WERI-Rb-1 (cell line): ENCODE measurements at regions not wholly inside any gene's neighbourhood (a gene's known extent, or its start where the extent isn't known, plus 50 kb on each side); places are given as distances from the start of the nearest gene placed in this dataset.
"Not testable (repeated sequence)": the region's sequence is repeated elsewhere in the genome, so short reads cannot be mapped to it uniquely, and the experiment has no call there.

Experiments
- DNase-seq: peaks from one replicate; pipeline ENCODE4 v3.0.0-alpha.2; 2020
- H3K27ac ChIP-seq: fragments of 250-450 bp; sonication (Bioruptor Pico); 2 replicates; pipeline ENCODE4 v1.5.1; 2020; ENCODE audit warnings: mild to moderate bottlenecking, moderate library complexity
- H3K27me3 ChIP-seq: fragments of 250-450 bp; sonication (Bioruptor Pico); 2 replicates; pipeline ENCODE4 v1.5.1; 2021; ENCODE audit warnings: mild to moderate bottlenecking, low read depth, moderate library complexity; ENCODE audit not compliant: insufficient read depth, severe bottlenecking
- H3K36me3 ChIP-seq: fragments of 250-450 bp; sonication (Bioruptor Pico); 2 replicates; pipeline ENCODE4 v1.5.1; 2020; ENCODE audit warnings: mild to moderate bottlenecking, moderate library complexity
- H3K4me3 ChIP-seq: 2 replicates; pipeline ENCODE4 v1.5.1; 2011; ENCODE audit warnings: low read depth, mild to moderate bottlenecking, control low read depth, low read length
- H3K9me3 ChIP-seq: fragments of 250-450 bp; sonication (Bioruptor Pico); 2 replicates; pipeline ENCODE4 v1.5.1; 2021; ENCODE audit warnings: mild to moderate bottlenecking, moderate library complexity; ENCODE audit not compliant: severe bottlenecking
- TF ChIP-seq, protein P1 (sequence below): IDR thresholded peaks from 2 replicates; pipeline ENCODE4 v1.5.1; 2011; ENCODE audit warnings: low read depth, mild to moderate bottlenecking, control low read depth, inconsistent platforms, low read length

DNA sequence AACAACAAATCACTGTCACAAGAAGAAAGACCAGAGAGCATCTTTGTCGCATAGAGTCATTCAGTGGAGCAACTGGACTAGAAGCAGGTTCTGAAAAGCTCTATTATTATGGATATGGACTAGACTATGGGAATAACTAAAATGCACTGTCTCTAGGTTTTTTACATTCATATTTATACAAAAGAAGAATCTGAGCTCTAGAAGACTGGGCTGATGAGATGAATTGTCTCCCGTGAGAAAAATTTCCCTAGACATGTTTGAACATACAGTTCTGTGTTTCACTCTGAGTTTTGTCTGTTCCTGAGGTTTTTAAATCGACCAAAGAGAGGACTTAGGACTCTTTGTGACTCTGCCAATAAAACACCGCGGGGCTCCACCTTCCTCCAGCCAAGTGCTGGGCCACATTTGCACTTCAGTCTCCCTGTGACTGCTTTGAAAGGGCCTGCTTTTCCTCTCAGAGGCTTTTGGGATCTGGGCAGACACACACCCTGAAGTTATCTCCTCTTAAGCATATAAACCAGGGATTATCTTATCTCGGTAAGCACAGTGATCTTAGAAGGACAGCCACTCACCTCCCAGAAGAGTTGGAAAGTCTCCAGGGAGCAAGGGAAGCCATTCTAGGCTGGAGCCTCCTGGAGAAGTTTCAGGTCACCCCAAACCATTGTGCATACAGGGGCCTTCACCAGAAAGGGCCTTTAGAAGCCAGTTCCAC, 101.0 kb upstream of the JCAD start:
- Histone ChIP-seq H3K36me3 (no peaks in the 10 kb centered on the region), H3K9me3 (no peaks in the 10 kb centered on the region), H3K4me3 (no peak overlapping the region), H3K27ac (no peak overlapping the region), H3K27me3 (no peaks in the 10 kb centered on the region)
- DNase-seq, result peak; percentile 32
- TF ChIP-seq, protein P1, sequence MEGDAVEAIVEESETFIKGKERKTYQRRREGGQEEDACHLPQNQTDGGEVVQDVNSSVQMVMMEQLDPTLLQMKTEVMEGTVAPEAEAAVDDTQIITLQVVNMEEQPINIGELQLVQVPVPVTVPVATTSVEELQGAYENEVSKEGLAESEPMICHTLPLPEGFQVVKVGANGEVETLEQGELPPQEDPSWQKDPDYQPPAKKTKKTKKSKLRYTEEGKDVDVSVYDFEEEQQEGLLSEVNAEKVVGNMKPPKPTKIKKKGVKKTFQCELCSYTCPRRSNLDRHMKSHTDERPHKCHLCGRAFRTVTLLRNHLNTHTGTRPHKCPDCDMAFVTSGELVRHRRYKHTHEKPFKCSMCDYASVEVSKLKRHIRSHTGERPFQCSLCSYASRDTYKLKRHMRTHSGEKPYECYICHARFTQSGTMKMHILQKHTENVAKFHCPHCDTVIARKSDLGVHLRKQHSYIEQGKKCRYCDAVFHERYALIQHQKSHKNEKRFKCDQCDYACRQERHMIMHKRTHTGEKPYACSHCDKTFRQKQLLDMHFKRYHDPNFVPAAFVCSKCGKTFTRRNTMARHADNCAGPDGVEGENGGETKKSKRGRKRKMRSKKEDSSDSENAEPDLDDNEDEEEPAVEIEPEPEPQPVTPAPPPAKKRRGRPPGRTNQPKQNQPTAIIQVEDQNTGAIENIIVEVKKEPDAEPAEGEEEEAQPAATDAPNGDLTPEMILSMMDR, result no peak

DNA sequence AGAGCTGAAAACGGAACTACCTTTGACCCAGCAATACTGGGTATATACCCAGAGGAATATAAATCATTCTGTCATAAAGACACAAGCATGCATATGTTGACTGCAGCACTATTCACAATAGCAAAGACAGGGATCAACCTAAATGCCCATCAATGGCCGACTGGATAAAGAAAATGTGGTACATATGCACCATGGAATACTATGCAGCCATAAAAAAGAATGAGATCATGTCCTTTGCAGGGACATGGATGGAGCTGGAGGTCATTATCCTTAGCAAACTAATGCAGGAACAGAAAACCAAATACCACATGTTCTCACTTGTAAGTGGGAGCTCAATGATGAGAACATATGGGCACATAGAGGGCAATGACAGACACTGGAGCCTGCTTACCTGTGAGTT, 100.2 kb upstream of the JCAD start:
- H3K9me3 ChIP-seq, DNase-seq, H3K27me3 ChIP-seq, H3K4me3 ChIP-seq, H3K36me3 ChIP-seq, H3K27ac ChIP-seq: not testable (repeated sequence)

DNA sequence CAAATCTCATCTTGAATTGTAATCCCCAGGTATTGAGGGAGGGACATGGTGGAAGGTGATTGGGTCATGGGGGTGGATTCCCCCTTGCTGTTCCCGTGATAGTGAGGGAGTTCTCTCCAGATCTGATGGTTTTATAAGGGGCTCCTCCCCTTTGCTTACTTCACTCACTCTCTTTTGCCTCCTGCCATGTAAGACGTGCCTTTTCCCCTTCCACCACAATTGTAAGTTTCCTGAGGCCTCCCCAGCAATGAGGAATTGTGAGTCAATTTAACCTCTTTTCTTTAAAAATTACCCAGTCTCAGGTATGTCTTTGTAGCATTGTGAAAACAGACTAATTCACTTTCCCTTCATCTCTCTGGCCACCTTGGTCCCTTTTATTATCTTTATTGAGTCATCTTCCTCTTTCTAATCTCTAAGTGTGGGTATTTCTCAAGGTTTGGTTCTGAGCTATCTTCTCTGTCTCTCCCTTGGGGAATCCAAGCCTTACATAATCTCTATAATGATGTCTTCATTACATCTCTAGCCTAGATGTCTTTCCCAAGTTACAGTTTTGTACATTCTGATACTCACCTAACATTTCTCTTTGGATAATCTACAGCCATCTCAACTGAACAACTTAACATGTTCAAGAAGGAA, 99.1 kb upstream of the JCAD start:
- no peak overlapping the region for H3K4me3 ChIP-seq
- no peaks in the 10 kb centered on the region for H3K27me3 ChIP-seq
- H3K27ac ChIP-seq, result no peak overlapping the region
- TF ChIP-seq, protein P1, result no peak
- no peak for DNase-seq
- H3K36me3 ChIP-seq, result no peaks in the 10 kb centered on the region
- no peaks in the 10 kb centered on the region for H3K9me3 ChIP-seq

DNA sequence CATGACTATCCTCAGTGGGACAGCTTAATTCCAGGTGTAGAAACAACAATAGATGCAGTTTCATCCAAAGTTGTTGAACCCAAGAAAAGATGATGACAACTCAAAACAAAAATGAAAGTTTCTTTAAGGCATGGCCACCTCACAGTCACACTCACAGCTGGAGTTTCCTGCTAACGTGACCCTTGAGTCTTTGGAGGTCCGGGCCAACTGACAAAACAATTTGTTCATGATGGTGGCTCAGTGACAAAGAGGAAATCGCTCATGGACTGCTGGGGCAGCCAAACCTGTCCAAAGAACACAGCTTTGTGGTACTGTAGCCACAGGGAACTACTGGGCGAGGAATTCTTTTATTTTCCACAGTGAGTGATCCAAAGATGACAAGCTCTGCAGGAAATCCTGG, 96.0 kb upstream of the JCAD start:
- TF ChIP-seq, protein P1, result no peak
- DNase-seq, result no peak
- no peaks in the 10 kb centered on the region for H3K27me3 ChIP-seq
- no peak overlapping the region for H3K27ac ChIP-seq
- no peaks in the 10 kb centered on the region for H3K36me3 ChIP-seq
- no peaks in the 10 kb centered on the region for H3K9me3 ChIP-seq
- no peak overlapping the region for H3K4me3 ChIP-seq

DNA sequence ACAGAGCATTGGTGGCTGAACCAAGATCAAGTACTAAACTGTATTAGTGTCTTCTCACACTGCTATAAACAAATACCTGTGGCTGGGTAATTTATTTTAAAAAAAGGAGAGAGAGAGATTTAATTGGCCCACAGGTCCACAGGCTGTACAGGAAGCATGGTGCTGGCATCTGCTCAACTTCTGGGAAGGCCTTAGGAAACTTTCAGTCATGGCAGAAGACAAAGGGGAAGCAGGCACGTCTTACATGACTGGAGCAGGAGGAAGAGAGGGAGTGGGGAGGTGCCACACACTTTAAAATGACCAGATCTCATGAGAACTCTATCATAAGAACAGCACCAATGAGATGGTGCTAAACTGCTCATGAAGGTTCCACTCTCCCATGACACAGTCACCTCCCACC, 95.2 kb upstream of the JCAD start:
- Histone ChIP-seq H3K36me3 (no peaks in the 10 kb centered on the region), H3K4me3 (no peak overlapping the region), H3K27me3 (no peaks in the 10 kb centered on the region), H3K27ac (no peak overlapping the region), H3K9me3 (no peaks in the 10 kb centered on the region)
- DNase-seq, result no peak
- TF ChIP-seq, protein P1, result no peak

DNA sequence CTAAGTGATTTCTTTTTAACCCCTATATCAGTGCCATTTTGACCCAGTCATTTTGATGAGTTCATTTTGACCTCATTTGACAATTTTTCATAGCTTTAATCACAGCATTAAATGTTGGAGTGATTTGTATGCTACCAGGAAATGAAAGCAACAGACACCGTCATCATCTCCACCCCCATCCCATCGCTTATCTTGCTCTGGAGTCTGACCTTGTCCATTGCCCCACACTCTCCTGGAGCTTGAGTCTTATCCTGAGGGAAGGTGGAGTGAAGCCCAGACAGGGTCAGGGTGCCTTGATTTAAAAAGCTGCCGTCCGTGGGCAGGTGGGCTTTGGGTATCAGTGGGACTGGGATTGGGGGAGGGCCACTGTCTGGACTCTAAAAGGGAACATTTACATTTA, 94.7 kb upstream of the JCAD start:
- Histone ChIP-seq H3K9me3 (no peaks in the 10 kb centered on the region), H3K36me3 (no peaks in the 10 kb centered on the region), H3K27me3 (no peaks in the 10 kb centered on the region), H3K4me3 (no peak overlapping the region), H3K27ac (no peak overlapping the region)
- TF ChIP-seq, protein P1, result no peak
- DNase-seq, result no peak
